Thyroid gland (tissue), 4 donors: ENCODE measurements at regions not wholly inside any gene's neighbourhood (a gene's known extent, or its start where the extent isn't known, plus 50 kb on each side); places are given as distances from the start of the nearest gene placed in this dataset.
A peak's percentile ranks its signal among the peaks of the same experiment; 100 is the strongest.

Experiments used
- DNase-seq, 2 donors: peaks; one replicate each; pipeline ENCODE4 v3.0.0-alpha.2; 2019
- H3K27ac ChIP-seq, 3 donors: fragments of 200-600 bp; sonication (generic); 1 replicate in 2 of 3; 2 replicates in 1 of 3; pipeline ENCODE4 v1.5.1; 2016 to 2019; ENCODE audit warnings: mild to moderate bottlenecking in 1 of 3, moderate library complexity in 1 of 3
- H3K27me3 ChIP-seq: fragments of 200-600 bp; sonication (generic); one replicate; pipeline ENCODE4 v1.5.1; 2019
- H3K36me3 ChIP-seq, 2 donors: fragments of 200-600 bp; sonication (generic); one replicate each; pipeline ENCODE4 v1.5.1; 2016 to 2019
- H3K4me1 ChIP-seq, 2 donors: fragments of 200-600 bp; sonication (generic); one replicate each; pipeline ENCODE4 v1.5.1; 2017 to 2019
- H3K4me3 ChIP-seq, 3 donors: fragments of 200-600 bp; sonication (generic); replicated peaks in 1 of 3; 1 replicate in 2 of 3; 2 replicates in 1 of 3; pipeline ENCODE4 v1.5.1; 2016; ENCODE audit warnings: mild to moderate bottlenecking in 1 of 3
- H3K9me3 ChIP-seq: fragments of 200-600 bp; sonication (generic); one replicate; pipeline ENCODE4 v1.5.1; 2017
- POLR2A ChIP-seq, 2 donors: fragments of 450-650 bp; IDR thresholded peaks; one replicate each; pipeline ENCODE4 v1.6.1; 2017; ENCODE audit warnings: antibody characterized with exemption in 2 of 2, mild to moderate bottlenecking in 2 of 2, moderate library complexity in 1 of 2
- WGBS, 2 donors: methylation state at CpG; one replicate each; pipeline ENCODE4 v1.1.5; 2017; 5-methylcytosine and 5-hydroxymethylcytosine counted together
- intact Hi-C: fragments of 100-400 bp; cut with DNase I; formaldehyde crosslinking; loops from one replicate; pipeline ENCODE4 v1.15.1; 2023
- TF ChIP-seq, protein P1 (sequence below), 6 experiments: fragments of 200-600 bp in 3 of 6; fragments of 450-650 bp in 3 of 6; sonication (generic) in 3 of 6; IDR thresholded peaks; one replicate each; pipeline ENCODE4 v1.5.1; 2016 to 2019; ENCODE audit warnings: antibody characterized with exemption in 6 of 6, mild to moderate bottlenecking in 2 of 6, inconsistent platforms in 1 of 6, moderate library complexity in 1 of 6

DNA sequence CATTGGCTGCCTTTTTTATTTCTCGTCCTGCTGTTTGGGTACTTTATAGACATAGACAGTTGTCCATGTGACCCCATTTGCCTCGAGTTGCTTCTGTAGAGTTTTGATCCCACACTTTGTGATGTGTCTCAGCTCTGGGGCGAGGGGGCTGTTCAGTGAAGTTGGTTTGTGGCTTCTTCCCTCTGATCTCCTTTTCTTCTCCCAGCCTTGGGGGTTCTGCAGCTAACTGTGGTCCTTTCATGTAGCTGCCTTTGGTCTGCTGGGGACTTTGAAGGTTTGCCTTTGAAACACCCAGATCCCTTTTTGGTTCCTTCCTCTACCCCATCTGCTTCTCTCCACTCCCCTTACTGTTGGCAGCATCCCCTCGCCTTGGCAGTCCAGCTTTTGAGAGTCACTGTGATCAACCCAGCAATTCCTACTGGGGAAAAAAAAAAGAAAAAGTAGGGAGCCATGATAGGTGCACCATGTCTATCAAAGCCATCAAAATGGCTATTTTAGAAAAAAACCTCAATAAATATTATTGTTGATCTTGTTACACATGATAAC is 728.8 kb upstream of the RBFOX1 start:
- no peaks in the 10 kb centered on the region for H3K4me1 ChIP-seq
- no peaks in the 10 kb centered on the region for H3K36me3 ChIP-seq
- H3K27me3 ChIP-seq, result no peaks in the 10 kb centered on the region
- no peak overlapping the region for H3K27ac ChIP-seq
- H3K9me3 ChIP-seq, result no peaks in the 10 kb centered on the region
- TF ChIP-seq POLR2A (IDR thresholded peaks at IDR 0.05), result no peak
- TF ChIP-seq, protein P1, sequence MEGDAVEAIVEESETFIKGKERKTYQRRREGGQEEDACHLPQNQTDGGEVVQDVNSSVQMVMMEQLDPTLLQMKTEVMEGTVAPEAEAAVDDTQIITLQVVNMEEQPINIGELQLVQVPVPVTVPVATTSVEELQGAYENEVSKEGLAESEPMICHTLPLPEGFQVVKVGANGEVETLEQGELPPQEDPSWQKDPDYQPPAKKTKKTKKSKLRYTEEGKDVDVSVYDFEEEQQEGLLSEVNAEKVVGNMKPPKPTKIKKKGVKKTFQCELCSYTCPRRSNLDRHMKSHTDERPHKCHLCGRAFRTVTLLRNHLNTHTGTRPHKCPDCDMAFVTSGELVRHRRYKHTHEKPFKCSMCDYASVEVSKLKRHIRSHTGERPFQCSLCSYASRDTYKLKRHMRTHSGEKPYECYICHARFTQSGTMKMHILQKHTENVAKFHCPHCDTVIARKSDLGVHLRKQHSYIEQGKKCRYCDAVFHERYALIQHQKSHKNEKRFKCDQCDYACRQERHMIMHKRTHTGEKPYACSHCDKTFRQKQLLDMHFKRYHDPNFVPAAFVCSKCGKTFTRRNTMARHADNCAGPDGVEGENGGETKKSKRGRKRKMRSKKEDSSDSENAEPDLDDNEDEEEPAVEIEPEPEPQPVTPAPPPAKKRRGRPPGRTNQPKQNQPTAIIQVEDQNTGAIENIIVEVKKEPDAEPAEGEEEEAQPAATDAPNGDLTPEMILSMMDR (IDR thresholded peaks at IDR 0.05), result no peak
- DNase-seq, result no peak
- WGBS, 2 donors, result 71 to 79% methylated on average over 4 of the region's 4 CpGs
- intact Hi-C loops, result no loop called here
- no peak overlapping the region for H3K4me3 ChIP-seq

DNA sequence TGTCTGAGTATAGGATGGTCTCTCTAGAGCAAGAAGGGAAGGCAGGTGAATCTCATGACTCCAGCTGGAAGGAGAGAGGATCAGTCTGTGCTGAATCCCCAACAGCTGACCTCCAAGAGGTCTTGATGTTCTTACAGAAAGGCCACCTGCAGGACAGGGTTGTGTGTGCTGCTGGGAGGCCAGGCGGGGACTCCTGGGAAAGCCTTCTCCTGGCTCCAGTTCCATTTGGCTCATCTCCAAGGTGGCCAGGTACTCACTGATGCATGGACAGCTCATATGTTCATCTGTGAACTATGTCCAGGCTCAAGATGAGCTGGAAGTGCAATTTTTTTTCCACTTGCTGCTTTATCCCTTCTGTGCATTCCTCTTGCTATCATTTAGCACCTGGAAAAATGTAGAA is 730.2 kb upstream of the RBFOX1 start:
- TF ChIP-seq POLR2A (IDR thresholded peaks at IDR 0.05), result no peak
- TF ChIP-seq, protein P1 (IDR thresholded peaks at IDR 0.05), result no peak
- no peaks in the 10 kb centered on the region for H3K9me3 ChIP-seq
- peak; percentile 37 to 44 for DNase-seq
- H3K36me3 ChIP-seq, result no peaks in the 10 kb centered on the region
- H3K27me3 ChIP-seq, result no peaks in the 10 kb centered on the region
- no peak overlapping the region for H3K27ac ChIP-seq
- no peak overlapping the region for H3K4me3 ChIP-seq
- intact Hi-C loops, result no loop called here
- WGBS, 2 donors, result 33 to 56% methylated on average over 1 of the region's 1 CpG
- no peaks in the 10 kb centered on the region for H3K4me1 ChIP-seq

DNA sequence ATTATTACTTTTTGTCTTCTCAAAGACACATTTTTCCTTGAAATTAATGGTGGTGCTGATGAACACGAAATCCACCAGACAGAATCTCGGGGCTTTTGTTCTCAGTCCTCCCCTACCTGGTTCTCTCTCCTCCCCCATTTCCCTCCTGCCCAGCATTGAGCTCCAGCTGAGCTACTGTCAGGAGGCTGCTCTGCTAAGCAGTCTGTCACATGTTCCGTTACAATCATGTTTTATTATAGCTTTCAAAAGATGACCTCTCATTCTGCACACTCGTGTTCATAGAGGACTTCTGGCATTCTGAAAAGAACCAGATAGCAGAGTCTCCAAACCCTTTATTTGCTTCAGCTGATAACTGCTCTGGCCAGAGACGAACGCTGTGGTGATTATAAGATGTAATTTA is 732.5 kb upstream of the RBFOX1 start:
- TF ChIP-seq, protein P1 (IDR thresholded peaks at IDR 0.05), result no peak
- TF ChIP-seq POLR2A (IDR thresholded peaks at IDR 0.05), result no peak
- intact Hi-C loops, result no loop called here
- Histone ChIP-seq H3K4me1 (no peaks in the 10 kb centered on the region), H3K27me3 (no peaks in the 10 kb centered on the region), H3K4me3 (no peak overlapping the region), H3K9me3 (no peaks in the 10 kb centered on the region), H3K27ac (no peak overlapping the region), H3K36me3 (no peaks in the 10 kb centered on the region)
- WGBS, 2 donors, result 63 to 68% methylated on average over 6 of the region's 6 CpGs
- no peak for DNase-seq

DNA sequence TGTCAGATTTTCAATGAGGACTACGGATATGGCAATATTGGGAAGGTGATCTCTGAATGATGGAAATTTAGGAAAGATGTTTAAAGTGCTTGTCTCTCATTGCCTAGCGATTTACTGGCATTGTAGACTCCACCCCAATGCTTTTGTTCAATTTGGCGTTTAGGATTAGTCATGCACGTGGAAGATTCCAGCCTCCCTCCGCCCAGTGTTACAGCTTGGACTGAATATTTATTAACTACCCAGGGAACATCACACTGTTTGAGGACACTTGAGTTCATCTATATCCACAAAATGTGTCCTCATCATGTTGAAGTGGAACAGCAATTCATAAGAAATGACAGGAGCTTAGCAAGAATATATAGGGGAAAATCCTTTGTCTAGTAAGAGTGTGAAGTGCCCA is 738.8 kb upstream of the RBFOX1 start:
- no peak overlapping the region for H3K4me3 ChIP-seq
- TF ChIP-seq POLR2A (IDR thresholded peaks at IDR 0.05), result no peak
- TF ChIP-seq, protein P1 (IDR thresholded peaks at IDR 0.05), result no peak
- H3K27ac ChIP-seq, result no peak overlapping the region
- no peak for DNase-seq
- WGBS, 2 donors, result 79 to 89% methylated on average over 5 of the region's 5 CpGs
- H3K4me1 ChIP-seq, result no peaks in the 10 kb centered on the region
- intact Hi-C loops, result no loop called here
- H3K9me3 ChIP-seq, result no peaks in the 10 kb centered on the region
- H3K36me3 ChIP-seq, result no peaks in the 10 kb centered on the region
- H3K27me3 ChIP-seq, result no peaks in the 10 kb centered on the region

DNA sequence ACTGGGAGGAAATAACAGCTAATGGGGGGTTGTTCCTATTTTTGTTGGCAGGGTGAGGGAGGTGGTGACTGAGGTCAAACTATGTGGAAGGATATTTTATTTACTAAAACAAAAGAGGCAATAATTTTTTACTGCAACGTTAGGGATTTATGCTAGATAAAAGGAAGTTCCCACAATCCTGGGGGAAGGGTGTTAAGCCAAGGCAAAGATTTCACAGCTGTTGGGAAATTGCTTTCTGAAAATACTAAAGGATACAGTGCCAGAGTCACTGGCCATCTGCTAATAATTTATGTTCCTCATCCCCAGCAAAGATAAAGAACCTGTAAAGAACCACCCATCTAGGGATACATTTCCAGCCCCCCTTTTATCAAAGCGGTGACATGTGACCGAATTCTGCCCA is 756.0 kb upstream of the RBFOX1 start:
- no peak overlapping the region for H3K27ac ChIP-seq
- TF ChIP-seq POLR2A (IDR thresholded peaks at IDR 0.05), result no peak
- TF ChIP-seq, protein P1 (IDR thresholded peaks at IDR 0.05), result no peak

More for the DNA sequence above, 756.0 kb upstream of the RBFOX1 start:
- no peaks in the 10 kb centered on the region for H3K4me1 ChIP-seq
- intact Hi-C loops, result no loop called here
- H3K36me3 ChIP-seq, result no peaks in the 10 kb centered on the region
- 64 to 66% methylated on average over 3 of the region's 3 CpGs for WGBS, 2 donors
- no peak overlapping the region for H3K4me3 ChIP-seq
- DNase-seq, result no peak
- no peaks in the 10 kb centered on the region for H3K9me3 ChIP-seq
- no peaks in the 10 kb centered on the region for H3K27me3 ChIP-seq
